DOHH2 (cell line): ENCODE measurements at regions not wholly inside any gene's neighbourhood (a gene's known extent, or its start where the extent isn't known, plus 50 kb on each side); places are given as distances from the start of the nearest gene placed in this dataset.

ENCODE experiments used
- H3F3A ChIP-seq: fragments of 200-600 bp; sonication (generic), shearing (Covaris generic); 2 replicates; pipeline ENCODE4 v1.6.0; 2016; ENCODE audit warnings: antibody characterized with exemption, mild to moderate bottlenecking; ENCODE audit not compliant: control insufficient read depth, insufficient read depth
- H3K27ac ChIP-seq: fragments of 200-600 bp; sonication (generic); 2 replicates; pipeline ENCODE4 v1.5.1; 2014; ENCODE audit warnings: low read depth, mild to moderate bottlenecking, low read length, moderate library complexity
- H3K27me3 ChIP-seq: fragments of 200-600 bp; sonication (generic); 2 replicates; pipeline ENCODE4 v1.6.1; 2014; ENCODE audit warnings: mild to moderate bottlenecking, low read length, mixed read lengths; ENCODE audit not compliant: control insufficient read depth
- H3K36me3 ChIP-seq: fragments of 200-600 bp; sonication (generic); 2 replicates; pipeline ENCODE4 v1.6.1; 2014; ENCODE audit warnings: mild to moderate bottlenecking, low read length, moderate library complexity, mixed read lengths; ENCODE audit not compliant: control insufficient read depth
- H3K4me1 ChIP-seq: fragments of 200-600 bp; sonication (generic); 2 replicates; pipeline ENCODE4 v1.6.1; 2014; ENCODE audit warnings: mild to moderate bottlenecking, low read length, mixed read lengths; ENCODE audit not compliant: control insufficient read depth
- H3K4me2 ChIP-seq: fragments of 200-600 bp; sonication (generic); 2 replicates; pipeline ENCODE4 v1.6.0; 2014; ENCODE audit warnings: mild to moderate bottlenecking, low read length, moderate library complexity
- H3K4me3 ChIP-seq: fragments of 200-600 bp; sonication (generic); 2 replicates; pipeline ENCODE4 v1.5.1; 2014; ENCODE audit warnings: mild to moderate bottlenecking, low read length, mixed read lengths
- H3K79me2 ChIP-seq: fragments of 200-600 bp; sonication (generic); 2 replicates; pipeline ENCODE4 v1.6.1; 2014; ENCODE audit warnings: mild to moderate bottlenecking, low read length, mixed read lengths; ENCODE audit not compliant: control insufficient read depth
- H3K9me2 ChIP-seq: fragments of 200-600 bp; sonication (generic); replicated peaks from 2 replicates; pipeline ENCODE4 v1.6.1; 2014; ENCODE audit warnings: mild to moderate bottlenecking, low read length, mixed read lengths; ENCODE audit not compliant: control insufficient read depth
- H3K9me3 ChIP-seq: fragments of 200-600 bp; sonication (generic); 2 replicates; pipeline ENCODE4 v1.6.1; 2014; ENCODE audit warnings: antibody characterized with exemption, low read length, mixed read lengths; ENCODE audit not compliant: control insufficient read depth, insufficient read depth
- H4K20me1 ChIP-seq: fragments of 200-600 bp; sonication (generic); 2 replicates; pipeline ENCODE4 v1.6.0; 2014; ENCODE audit warnings: low read depth, mild to moderate bottlenecking, antibody characterized with exemption, low read length, moderate library complexity; ENCODE audit not compliant: control insufficient read depth, insufficient read depth
- EZH2phosphoT487 ChIP-seq: fragments of 200-600 bp; sonication (generic); IDR thresholded peaks from 2 replicates; pipeline ENCODE4 v1.6.1; 2017; ENCODE audit warnings: borderline replicate concordance, mild to moderate bottlenecking, antibody characterized with exemption, low read length, moderate library complexity, mixed read lengths
- TF ChIP-seq, protein P1 (sequence below): fragments of 200-600 bp; sonication (generic); IDR thresholded peaks from one replicate; pipeline ENCODE4 v1.5.1; 2014; ENCODE audit warnings: antibody characterized with exemption, mild to moderate bottlenecking, low read depth, low read length; ENCODE audit not compliant: poor library complexity, severe bottlenecking

DNA sequence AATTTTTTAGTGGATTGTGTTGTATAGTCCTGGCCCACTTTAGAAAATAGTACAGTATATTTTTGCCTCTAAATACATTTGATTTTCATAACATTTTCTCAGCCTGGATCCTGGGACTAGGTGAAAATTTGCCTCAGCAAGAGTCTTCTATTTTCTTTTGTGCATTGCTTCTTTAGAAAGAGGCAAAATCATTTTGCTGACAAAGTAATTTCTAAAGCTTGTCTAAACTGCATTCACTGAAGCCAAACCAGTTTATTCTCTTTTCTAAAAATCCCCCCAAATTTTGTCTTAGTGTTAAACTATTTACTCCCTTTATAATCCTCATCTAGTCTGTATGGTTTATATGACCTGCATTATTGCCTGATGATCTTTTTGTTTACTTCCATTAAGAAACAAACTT lies 326.3 kb downstream of the C4orf33 start:
- no peaks in the 10 kb centered on the region for H4K20me1 ChIP-seq
- no peak overlapping the region for H3K4me3 ChIP-seq
- H3K9me2 ChIP-seq, result no peaks in the 10 kb centered on the region
- H3K4me1 ChIP-seq, result no peaks in the 10 kb centered on the region
- no peaks in the 10 kb centered on the region for H3F3A ChIP-seq
- no peaks in the 10 kb centered on the region for H3K79me2 ChIP-seq
- no peaks in the 10 kb centered on the region for H3K27me3 ChIP-seq
- H3K27ac ChIP-seq, result no peak overlapping the region
- no peaks in the 10 kb centered on the region for H3K9me3 ChIP-seq
- TF ChIP-seq, protein P1, sequence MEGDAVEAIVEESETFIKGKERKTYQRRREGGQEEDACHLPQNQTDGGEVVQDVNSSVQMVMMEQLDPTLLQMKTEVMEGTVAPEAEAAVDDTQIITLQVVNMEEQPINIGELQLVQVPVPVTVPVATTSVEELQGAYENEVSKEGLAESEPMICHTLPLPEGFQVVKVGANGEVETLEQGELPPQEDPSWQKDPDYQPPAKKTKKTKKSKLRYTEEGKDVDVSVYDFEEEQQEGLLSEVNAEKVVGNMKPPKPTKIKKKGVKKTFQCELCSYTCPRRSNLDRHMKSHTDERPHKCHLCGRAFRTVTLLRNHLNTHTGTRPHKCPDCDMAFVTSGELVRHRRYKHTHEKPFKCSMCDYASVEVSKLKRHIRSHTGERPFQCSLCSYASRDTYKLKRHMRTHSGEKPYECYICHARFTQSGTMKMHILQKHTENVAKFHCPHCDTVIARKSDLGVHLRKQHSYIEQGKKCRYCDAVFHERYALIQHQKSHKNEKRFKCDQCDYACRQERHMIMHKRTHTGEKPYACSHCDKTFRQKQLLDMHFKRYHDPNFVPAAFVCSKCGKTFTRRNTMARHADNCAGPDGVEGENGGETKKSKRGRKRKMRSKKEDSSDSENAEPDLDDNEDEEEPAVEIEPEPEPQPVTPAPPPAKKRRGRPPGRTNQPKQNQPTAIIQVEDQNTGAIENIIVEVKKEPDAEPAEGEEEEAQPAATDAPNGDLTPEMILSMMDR, result no peak
- TF ChIP-seq EZH2phosphoT487, result no peak
- no peaks in the 10 kb centered on the region for H3K36me3 ChIP-seq
- no peak overlapping the region for H3K4me2 ChIP-seq

- Histone ChIP-seq H3K4me3 (no peak overlapping the region), H3K9me3 (no peaks in the 10 kb centered on the region), H3K4me2 (no peak overlapping the region), H3K9me2 (no peaks in the 10 kb centered on the region), H3K79me2 (no peaks in the 10 kb centered on the region), H3K27ac (no peak overlapping the region), H3K27me3 (no peaks in the 10 kb centered on the region), H3K4me1 (no peaks in the 10 kb centered on the region), H3F3A (no peaks in the 10 kb centered on the region), H3K36me3 (no peaks in the 10 kb centered on the region), H4K20me1 (no peaks in the 10 kb centered on the region)
- TF ChIP-seq, protein P1, result no peak
- no peak for TF ChIP-seq EZH2phosphoT487
Measured at GRCh38 chr4:129428454-129428853, 332.5 kb downstream of the C4orf33 start.

GRCh38 chr4:129429581-129430320 lies 333.8 kb downstream of the C4orf33 start:
- Histone ChIP-seq H3K9me3 (no peaks in the 10 kb centered on the region), H3K36me3 (no peaks in the 10 kb centered on the region)

More at GRCh38 chr4:129429581-129430320, 333.8 kb downstream of the C4orf33 start:
- Histone ChIP-seq H3K4me3 (no peak overlapping the region), H3K27ac (no peak overlapping the region), H3K4me2 (no peak overlapping the region), H3K27me3 (no peaks in the 10 kb centered on the region), H3F3A (no peaks in the 10 kb centered on the region), H3K79me2 (no peaks in the 10 kb centered on the region), H3K4me1 (no peaks in the 10 kb centered on the region), H4K20me1 (no peaks in the 10 kb centered on the region), H3K9me2 (no peaks in the 10 kb centered on the region)
- no peak for TF ChIP-seq EZH2phosphoT487
- TF ChIP-seq, protein P1, result no peak
